ENCODE measurements at regions not wholly inside any gene's neighbourhood (a gene's known extent, or its start where the extent isn't known, plus 50 kb on each side); places are given as distances from the start of the nearest gene placed in this dataset.

DNA sequence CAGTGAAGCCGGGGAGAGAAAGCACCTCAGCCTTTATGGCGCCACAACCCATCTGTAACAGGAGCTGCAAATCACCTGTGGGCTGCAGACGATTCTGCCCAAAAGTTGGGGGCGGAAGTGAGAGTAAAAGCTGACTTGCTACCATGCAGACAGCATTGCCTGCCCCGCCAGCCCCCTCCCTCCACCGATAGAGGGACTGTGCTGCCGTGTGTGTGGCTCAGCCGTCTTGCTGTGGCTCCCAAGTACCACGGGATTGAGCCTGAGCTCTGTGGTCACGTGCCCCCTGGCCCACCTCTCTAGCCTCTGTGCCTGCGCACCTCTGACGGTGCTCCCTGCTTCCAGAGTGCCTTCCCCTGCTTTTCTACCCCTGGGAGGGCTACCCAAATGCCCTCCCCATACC is 79.6 kb downstream of the GLI2 start:
- Histone ChIP-seq H3K27me3 (ENCODE audit: control insufficient read depth in 2 of 2, insufficient read depth in 2 of 2, low read length in 2 of 2) (peaks cover under 1 to 1% of the 10 kb centered on the region in 2 experiments), H3K36me3 (ENCODE audit: control insufficient read depth in 2 of 2, extremely low read depth in 1 of 2, insufficient read depth in 2 of 2, low read length in 2 of 2) (no peaks in the 10 kb centered on the region), H2AFZ (ENCODE audit: low read depth, low read length) (no peak overlapping the region), H3K79me2 (ENCODE audit: control insufficient read depth, insufficient read depth, low read length) (no peaks in the 10 kb centered on the region), H3K4me2 (ENCODE audit: insufficient read depth, low read length) (no peak overlapping the region), H3K9ac (replicated peaks; ENCODE audit: extremely low read depth, insufficient read depth, low read length) (no peak overlapping the region), H3K4me1 (ENCODE audit: control insufficient read depth, extremely low read depth, insufficient read depth, low read length) (no peaks in the 10 kb centered on the region), H3K9me3 (replicated peaks; ENCODE audit: control insufficient read depth, insufficient read depth, low read length) (no peaks in the 10 kb centered on the region), H4K20me1 (replicated peaks; ENCODE audit: control insufficient read depth, extremely low read depth, insufficient read depth, low read length) (no peaks in the 10 kb centered on the region), H3K27ac (ENCODE audit: insufficient read depth, low read depth, low read length) (no peak overlapping the region), H3K4me3 (replicated peaks in 1 of 3; ENCODE audit: insufficient read depth in 1 of 3, low read depth in 1 of 3, low read length in 3 of 3) (no peak overlapping the region), H3K9me1 (replicated peaks; ENCODE audit: control insufficient read depth, extremely low read depth, insufficient read depth, low read length) (no peaks in the 10 kb centered on the region)
- DNase-seq (ENCODE audit: low read depth, low spot score) (no peak), FAIRE-seq (no peak)
- POLR2A ChIA-PET: no interaction called here
- TF ChIP-seq MYC (IDR thresholded peaks at IDR 0.05; ENCODE audit: low read depth, low read length) (no peak), JUN (IDR thresholded peaks at IDR 0.05; ENCODE audit: borderline replicate concordance, insufficient read depth, insufficient read length, low read depth) (no peak), EZH2 (IDR thresholded peaks at IDR 0.05; ENCODE audit: borderline replicate concordance, low read depth, low read length, severe bottlenecking) (no peak)
- BruUV-seq (replicated peaks): no TSS peak
- intact Hi-C loops (cut with micrococcal nuclease): no loop called here
- CTCF ChIA-PET: no interaction called here
- dilution Hi-C loops (cut with MboI; ENCODE audit: extremely low pct_ligation_motif_present, low sequenced_read_pairs): no loop called here

- BruUV-seq (replicated peaks): no TSS peak
- Histone ChIP-seq H2AFZ (ENCODE audit: low read depth, low read length) (no peak overlapping the region), H3K27ac (ENCODE audit: insufficient read depth, low read depth, low read length) (no peak overlapping the region), H3K79me2 (ENCODE audit: control insufficient read depth, insufficient read depth, low read length) (no peaks in the 10 kb centered on the region), H3K9me1 (replicated peaks; ENCODE audit: control insufficient read depth, extremely low read depth, insufficient read depth, low read length) (no peaks in the 10 kb centered on the region), H3K27me3 (ENCODE audit: control insufficient read depth in 2 of 2, insufficient read depth in 2 of 2, low read length in 2 of 2) (peaks cover 1 to 3% of the 10 kb centered on the region in 2 experiments), H3K4me3 (replicated peaks in 1 of 3; ENCODE audit: insufficient read depth in 1 of 3, low read depth in 1 of 3, low read length in 3 of 3) (no peak overlapping the region), H3K9me3 (replicated peaks; ENCODE audit: control insufficient read depth, insufficient read depth, low read length) (no peaks in the 10 kb centered on the region), H3K9ac (replicated peaks; ENCODE audit: extremely low read depth, insufficient read depth, low read length) (no peak overlapping the region), H3K4me2 (ENCODE audit: insufficient read depth, low read length) (no peak overlapping the region), H3K4me1 (ENCODE audit: control insufficient read depth, extremely low read depth, insufficient read depth, low read length) (no peaks in the 10 kb centered on the region), H4K20me1 (replicated peaks; ENCODE audit: control insufficient read depth, extremely low read depth, insufficient read depth, low read length) (no peaks in the 10 kb centered on the region), H3K36me3 (ENCODE audit: control insufficient read depth in 2 of 2, extremely low read depth in 1 of 2, insufficient read depth in 2 of 2, low read length in 2 of 2) (no peaks in the 10 kb centered on the region)
- intact Hi-C loops (cut with micrococcal nuclease): no loop called here
- POLR2A ChIA-PET: no interaction called here
- CTCF ChIA-PET: no interaction called here
- DNase-seq (ENCODE audit: low read depth, low spot score) (no peak), FAIRE-seq (no peak)
- dilution Hi-C loops (cut with MboI; ENCODE audit: extremely low pct_ligation_motif_present, low sequenced_read_pairs): no loop called here
- TF ChIP-seq, protein P1, sequence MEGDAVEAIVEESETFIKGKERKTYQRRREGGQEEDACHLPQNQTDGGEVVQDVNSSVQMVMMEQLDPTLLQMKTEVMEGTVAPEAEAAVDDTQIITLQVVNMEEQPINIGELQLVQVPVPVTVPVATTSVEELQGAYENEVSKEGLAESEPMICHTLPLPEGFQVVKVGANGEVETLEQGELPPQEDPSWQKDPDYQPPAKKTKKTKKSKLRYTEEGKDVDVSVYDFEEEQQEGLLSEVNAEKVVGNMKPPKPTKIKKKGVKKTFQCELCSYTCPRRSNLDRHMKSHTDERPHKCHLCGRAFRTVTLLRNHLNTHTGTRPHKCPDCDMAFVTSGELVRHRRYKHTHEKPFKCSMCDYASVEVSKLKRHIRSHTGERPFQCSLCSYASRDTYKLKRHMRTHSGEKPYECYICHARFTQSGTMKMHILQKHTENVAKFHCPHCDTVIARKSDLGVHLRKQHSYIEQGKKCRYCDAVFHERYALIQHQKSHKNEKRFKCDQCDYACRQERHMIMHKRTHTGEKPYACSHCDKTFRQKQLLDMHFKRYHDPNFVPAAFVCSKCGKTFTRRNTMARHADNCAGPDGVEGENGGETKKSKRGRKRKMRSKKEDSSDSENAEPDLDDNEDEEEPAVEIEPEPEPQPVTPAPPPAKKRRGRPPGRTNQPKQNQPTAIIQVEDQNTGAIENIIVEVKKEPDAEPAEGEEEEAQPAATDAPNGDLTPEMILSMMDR (IDR thresholded peaks at IDR 0.05; ENCODE audit: extremely low read depth in 1 of 2, insufficient read depth in 1 of 2, low read depth in 1 of 2, low read length in 2 of 2): no peak
- TF ChIP-seq GATA2 (IDR thresholded peaks at IDR 0.05; ENCODE audit: insufficient read depth, insufficient read length, low read depth, low read length): no peak
- TF ChIP-seq FOS (IDR thresholded peaks at IDR 0.05; ENCODE audit: borderline replicate concordance, insufficient read depth, low read length): no peak
- no peak for TF ChIP-seq MYC (IDR thresholded peaks at IDR 0.05; ENCODE audit: low read depth, low read length)
- TF ChIP-seq, protein P2, sequence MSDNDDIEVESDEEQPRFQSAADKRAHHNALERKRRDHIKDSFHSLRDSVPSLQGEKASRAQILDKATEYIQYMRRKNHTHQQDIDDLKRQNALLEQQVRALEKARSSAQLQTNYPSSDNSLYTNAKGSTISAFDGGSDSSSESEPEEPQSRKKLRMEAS (IDR thresholded peaks at IDR 0.05; ENCODE audit: insufficient read depth, insufficient read length): no peak
- no peak for TF ChIP-seq JUN (IDR thresholded peaks at IDR 0.05; ENCODE audit: borderline replicate concordance, insufficient read depth, insufficient read length, low read depth)
- TF ChIP-seq POLR2AphosphoS5 (IDR thresholded peaks at IDR 0.05; ENCODE audit: insufficient read depth, low read depth, low read length): no peak
- no peak for TF ChIP-seq EZH2 (IDR thresholded peaks at IDR 0.05; ENCODE audit: borderline replicate concordance, low read depth, low read length, severe bottlenecking)
- TF ChIP-seq POLR2A (IDR thresholded peaks at IDR 0.05; ENCODE audit: low read depth, low read length): no peak
These were observed 81.7 kb downstream of the GLI2 start for GRCh38 chr2:120817136-120817955.
